HepG2 (cell line): ENCODE measurements at regions not wholly inside any gene's neighbourhood (a gene's known extent, or its start where the extent isn't known, plus 50 kb on each side); places are given as distances from the start of the nearest gene placed in this dataset.
A peak's percentile ranks its signal among the peaks of the same experiment; 100 is the strongest.

Experiments used
- ATRX ChIP-seq: sonication (generic); formaldehyde crosslinking; IDR thresholded peaks from 2 replicates; pipeline ENCODE4 v1.4.0; 2020; ENCODE audit warnings: missing genetic modification reagents, borderline replicate concordance
- CEBPG ChIP-seq: IDR thresholded peaks from 2 replicates; pipeline ENCODE4 v1.6.1; 2016
- GATAD2A ChIP-seq: IDR thresholded peaks from 2 replicates; pipeline ENCODE4 v1.6.1; 2016
- HMGA1 ChIP-seq: sonication (generic); formaldehyde crosslinking; conservative IDR thresholded peaks from 2 replicates; pipeline ENCODE4 v1.4.0; 2020; ENCODE audit warnings: missing genetic modification reagents
- LCORL ChIP-seq, 2 experiments: fragments of 450-650 bp in 1 of 2; sonication (generic) in 1 of 2; formaldehyde crosslinking in 1 of 2; IDR thresholded peaks; 2 replicates each; pipeline versions ENCODE4 v1.5.0 to v1.6.1; 2017 to 2020; ENCODE audit warnings: antibody characterized with exemption in 1 of 2, missing genetic modification reagents in 1 of 2
- MED13 ChIP-seq: sonication (generic); formaldehyde crosslinking; IDR thresholded peaks from 2 replicates; pipeline ENCODE4 v1.5.0; 2020; ENCODE audit warnings: missing genetic modification reagents
- NR2F6 ChIP-seq, 2 experiments: IDR thresholded peaks; 2 replicates each; pipeline ENCODE4 v1.6.1; 2016; ENCODE audit warnings: antibody characterized with exemption in 1 of 2, mild to moderate bottlenecking in 1 of 2
- SMC3 ChIP-seq: IDR thresholded peaks from 2 replicates; pipeline ENCODE4 v1.6.1; 2011; ENCODE audit warnings: low read length, improper control_type of control experiment
- SOX13 ChIP-seq, 3 experiments: fragments of 450-650 bp in 1 of 3; sonication (generic) in 1 of 3; formaldehyde crosslinking in 1 of 3; IDR thresholded peaks in 2 of 3; conservative IDR thresholded peaks in 1 of 3; 2 replicates each; pipeline versions ENCODE4 v1.5.0 to v1.6.1; 2016 to 2020; ENCODE audit warnings: antibody characterized with exemption in 1 of 3, mild to moderate bottlenecking in 1 of 3, missing compliant biosample characterization in 1 of 3, missing genetic modification reagents in 1 of 3, moderate library complexity in 1 of 3
- TAF15 ChIP-seq: fragments of 200-400 bp; formaldehyde crosslinking; IDR thresholded peaks from one replicate; pipeline ENCODE4 v1.6.1; 2018; ENCODE audit warnings: mild to moderate bottlenecking, low read depth, low read length; ENCODE audit not compliant: poor library complexity, severe bottlenecking
- ZMYM4 ChIP-seq: sonication (generic); formaldehyde crosslinking; IDR thresholded peaks from 2 replicates; pipeline ENCODE4 v1.8.1; 2023; ENCODE audit warnings: mild to moderate bottlenecking, missing genetic modification reagents
- ZNF225 ChIP-seq: sonication (generic); formaldehyde crosslinking; IDR thresholded peaks from 2 replicates; pipeline ENCODE4 v1.4.0; 2020; ENCODE audit warnings: mild to moderate bottlenecking, missing genetic modification reagents
- ZNF232 ChIP-seq: sonication (generic); formaldehyde crosslinking; IDR thresholded peaks from 2 replicates; pipeline ENCODE4 v1.4.0; 2020; ENCODE audit warnings: missing genetic modification reagents, borderline replicate concordance
- ZNF451 ChIP-seq: sonication (generic); formaldehyde crosslinking; IDR thresholded peaks from 2 replicates; pipeline ENCODE4 v1.5.0; 2020; ENCODE audit warnings: mild to moderate bottlenecking, missing genetic modification reagents
- ZNF550 ChIP-seq: sonication (generic); formaldehyde crosslinking; IDR thresholded peaks from 2 replicates; pipeline ENCODE4 v1.4.0; 2020; ENCODE audit warnings: mild to moderate bottlenecking, missing genetic modification reagents, borderline replicate concordance
- ZNF879 ChIP-seq: sonication (generic); formaldehyde crosslinking; IDR thresholded peaks from 2 replicates; pipeline ENCODE4 v1.8.1; 2023; ENCODE audit warnings: missing genetic modification reagents
- TF ChIP-seq, protein P1 (sequence below): fragments of 450-650 bp; IDR thresholded peaks from 2 replicates; pipeline ENCODE4 v1.6.1; 2017; ENCODE audit warnings: mild to moderate bottlenecking
- TF ChIP-seq, protein P2 (sequence below): IDR thresholded peaks from 2 replicates; pipeline ENCODE4 v1.6.1; 2016; ENCODE audit warnings: mild to moderate bottlenecking
- TF ChIP-seq, protein P3 (sequence below): sonication (generic); formaldehyde crosslinking; IDR thresholded peaks from 2 replicates; pipeline ENCODE4 v1.8.0; 2022; ENCODE audit warnings: mild to moderate bottlenecking, missing genetic modification reagents, moderate library complexity
- TF ChIP-seq, protein P4 (sequence below): sonication (generic); formaldehyde crosslinking; IDR thresholded peaks from 2 replicates; pipeline ENCODE4 v1.4.0; 2020; ENCODE audit warnings: missing genetic modification reagents
- TF ChIP-seq, protein P5 (sequence below): IDR thresholded peaks from 2 replicates; pipeline ENCODE4 v1.6.1; 2016; ENCODE audit warnings: low read depth

DNA sequence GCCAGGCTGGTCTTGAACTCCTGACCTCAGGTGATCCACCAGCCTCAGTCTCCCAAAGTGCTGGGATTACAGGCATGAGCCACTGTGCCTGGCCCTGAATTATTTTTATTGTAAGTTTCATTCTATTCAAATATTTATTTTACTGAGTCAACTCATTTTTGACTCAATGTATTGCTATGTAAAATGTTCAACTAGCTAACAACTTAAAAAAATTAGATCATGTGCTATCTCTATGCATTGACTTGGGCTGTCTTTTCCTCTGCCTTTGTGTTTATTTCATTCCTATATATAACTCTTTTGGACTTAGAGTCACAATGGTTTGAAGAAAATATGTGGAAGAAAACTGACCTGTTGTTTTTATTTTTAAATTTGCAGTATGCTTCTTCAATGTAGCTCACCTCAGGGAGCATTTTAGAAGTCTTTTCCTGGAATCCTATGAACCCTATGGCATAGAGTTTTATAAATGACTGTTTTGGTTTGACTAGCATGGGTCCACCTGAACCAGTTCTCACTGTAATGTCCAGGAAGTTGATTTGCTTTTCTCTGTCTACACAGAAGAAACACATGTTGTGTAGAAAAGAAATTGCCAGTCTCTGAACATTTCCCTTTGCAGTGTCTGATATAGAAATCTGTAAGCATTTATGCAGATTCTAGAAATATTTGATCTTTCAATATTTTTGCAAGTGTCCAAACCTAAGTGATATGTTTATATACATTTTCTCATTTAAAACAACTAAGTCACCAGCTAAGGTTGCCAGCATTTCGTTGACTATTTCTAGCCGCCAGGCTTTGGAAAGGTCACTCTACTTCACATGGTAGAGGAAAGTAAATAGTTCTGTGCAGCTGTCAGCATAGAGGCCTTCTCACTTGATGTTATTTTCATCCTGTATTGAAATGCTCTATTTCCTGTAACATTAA, 138.8 kb downstream of the PCSK1 start (continued):
- TF ChIP-seq, protein P1, sequence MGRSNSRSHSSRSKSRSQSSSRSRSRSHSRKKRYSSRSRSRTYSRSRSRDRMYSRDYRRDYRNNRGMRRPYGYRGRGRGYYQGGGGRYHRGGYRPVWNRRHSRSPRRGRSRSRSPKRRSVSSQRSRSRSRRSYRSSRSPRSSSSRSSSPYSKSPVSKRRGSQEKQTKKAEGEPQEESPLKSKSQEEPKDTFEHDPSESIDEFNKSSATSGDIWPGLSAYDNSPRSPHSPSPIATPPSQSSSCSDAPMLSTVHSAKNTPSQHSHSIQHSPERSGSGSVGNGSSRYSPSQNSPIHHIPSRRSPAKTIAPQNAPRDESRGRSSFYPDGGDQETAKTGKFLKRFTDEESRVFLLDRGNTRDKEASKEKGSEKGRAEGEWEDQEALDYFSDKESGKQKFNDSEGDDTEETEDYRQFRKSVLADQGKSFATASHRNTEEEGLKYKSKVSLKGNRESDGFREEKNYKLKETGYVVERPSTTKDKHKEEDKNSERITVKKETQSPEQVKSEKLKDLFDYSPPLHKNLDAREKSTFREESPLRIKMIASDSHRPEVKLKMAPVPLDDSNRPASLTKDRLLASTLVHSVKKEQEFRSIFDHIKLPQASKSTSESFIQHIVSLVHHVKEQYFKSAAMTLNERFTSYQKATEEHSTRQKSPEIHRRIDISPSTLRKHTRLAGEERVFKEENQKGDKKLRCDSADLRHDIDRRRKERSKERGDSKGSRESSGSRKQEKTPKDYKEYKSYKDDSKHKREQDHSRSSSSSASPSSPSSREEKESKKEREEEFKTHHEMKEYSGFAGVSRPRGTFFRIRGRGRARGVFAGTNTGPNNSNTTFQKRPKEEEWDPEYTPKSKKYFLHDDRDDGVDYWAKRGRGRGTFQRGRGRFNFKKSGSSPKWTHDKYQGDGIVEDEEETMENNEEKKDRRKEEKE = no peak
- TF ChIP-seq SOX13 (IDR thresholded peaks at IDR 0.05) = no peak
- peak in 1 of 2 experiments; percentile 20; a peak in 1 of 4 replicates for TF ChIP-seq SOX13 (CRISPR knock-in tag; conservative IDR thresholded peaks at IDR 0.05 in 1 of 2, IDR thresholded peaks at IDR 0.05 in 1 of 2)
- no peak for TF ChIP-seq ZNF451 (CRISPR knock-in tag)
- peak; percentile 18; the same call in 1 of the 2 replicates for TF ChIP-seq GATAD2A (CRISPR knock-in tag)
- TF ChIP-seq MED13 = no peak
- no peak for TF ChIP-seq TAF15
- no peak for TF ChIP-seq ZNF550 (CRISPR knock-in tag)
- TF ChIP-seq ZNF232 (CRISPR knock-in tag) = no peak
- no peak for TF ChIP-seq CEBPG
- no peak for TF ChIP-seq LCORL (IDR thresholded peaks at IDR 0.05)
- TF ChIP-seq LCORL (CRISPR knock-in tag; IDR thresholded peaks at IDR 0.05) = no peak
- TF ChIP-seq, protein P2, sequence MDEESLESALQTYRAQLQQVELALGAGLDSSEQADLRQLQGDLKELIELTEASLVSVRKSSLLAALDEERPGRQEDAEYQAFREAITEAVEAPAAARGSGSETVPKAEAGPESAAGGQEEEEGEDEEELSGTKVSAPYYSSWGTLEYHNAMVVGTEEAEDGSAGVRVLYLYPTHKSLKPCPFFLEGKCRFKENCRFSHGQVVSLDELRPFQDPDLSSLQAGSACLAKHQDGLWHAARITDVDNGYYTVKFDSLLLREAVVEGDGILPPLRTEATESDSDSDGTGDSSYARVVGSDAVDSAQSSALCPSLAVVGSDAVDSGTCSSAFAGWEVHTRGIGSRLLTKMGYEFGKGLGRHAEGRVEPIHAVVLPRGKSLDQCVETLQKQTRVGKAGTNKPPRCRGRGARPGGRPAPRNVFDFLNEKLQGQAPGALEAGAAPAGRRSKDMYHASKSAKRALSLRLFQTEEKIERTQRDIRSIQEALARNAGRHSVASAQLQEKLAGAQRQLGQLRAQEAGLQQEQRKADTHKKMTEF (CRISPR knock-in tag) = no peak
- TF ChIP-seq, protein P3, sequence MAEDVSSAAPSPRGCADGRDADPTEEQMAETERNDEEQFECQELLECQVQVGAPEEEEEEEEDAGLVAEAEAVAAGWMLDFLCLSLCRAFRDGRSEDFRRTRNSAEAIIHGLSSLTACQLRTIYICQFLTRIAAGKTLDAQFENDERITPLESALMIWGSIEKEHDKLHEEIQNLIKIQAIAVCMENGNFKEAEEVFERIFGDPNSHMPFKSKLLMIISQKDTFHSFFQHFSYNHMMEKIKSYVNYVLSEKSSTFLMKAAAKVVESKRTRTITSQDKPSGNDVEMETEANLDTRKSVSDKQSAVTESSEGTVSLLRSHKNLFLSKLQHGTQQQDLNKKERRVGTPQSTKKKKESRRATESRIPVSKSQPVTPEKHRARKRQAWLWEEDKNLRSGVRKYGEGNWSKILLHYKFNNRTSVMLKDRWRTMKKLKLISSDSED (CRISPR knock-in tag) = no peak
- TF ChIP-seq ZNF879 = no peak
- TF ChIP-seq, protein P4, sequence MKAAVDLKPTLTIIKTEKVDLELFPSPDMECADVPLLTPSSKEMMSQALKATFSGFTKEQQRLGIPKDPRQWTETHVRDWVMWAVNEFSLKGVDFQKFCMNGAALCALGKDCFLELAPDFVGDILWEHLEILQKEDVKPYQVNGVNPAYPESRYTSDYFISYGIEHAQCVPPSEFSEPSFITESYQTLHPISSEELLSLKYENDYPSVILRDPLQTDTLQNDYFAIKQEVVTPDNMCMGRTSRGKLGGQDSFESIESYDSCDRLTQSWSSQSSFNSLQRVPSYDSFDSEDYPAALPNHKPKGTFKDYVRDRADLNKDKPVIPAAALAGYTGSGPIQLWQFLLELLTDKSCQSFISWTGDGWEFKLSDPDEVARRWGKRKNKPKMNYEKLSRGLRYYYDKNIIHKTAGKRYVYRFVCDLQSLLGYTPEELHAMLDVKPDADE (CRISPR knock-in tag) = no peak
- no peak for TF ChIP-seq SMC3
- peak; percentile 39; the same call in 1 of the 2 replicates for TF ChIP-seq ZMYM4 (CRISPR knock-in tag)
- TF ChIP-seq NR2F6 (IDR thresholded peaks at IDR 0.05) = no peak
- TF ChIP-seq NR2F6 (CRISPR knock-in tag; IDR thresholded peaks at IDR 0.05) = 0 out of 2 replicates have a peak, but pooled peaks have one; percentile 31
- no peak for TF ChIP-seq ATRX (CRISPR knock-in tag)
- TF ChIP-seq, protein P5, sequence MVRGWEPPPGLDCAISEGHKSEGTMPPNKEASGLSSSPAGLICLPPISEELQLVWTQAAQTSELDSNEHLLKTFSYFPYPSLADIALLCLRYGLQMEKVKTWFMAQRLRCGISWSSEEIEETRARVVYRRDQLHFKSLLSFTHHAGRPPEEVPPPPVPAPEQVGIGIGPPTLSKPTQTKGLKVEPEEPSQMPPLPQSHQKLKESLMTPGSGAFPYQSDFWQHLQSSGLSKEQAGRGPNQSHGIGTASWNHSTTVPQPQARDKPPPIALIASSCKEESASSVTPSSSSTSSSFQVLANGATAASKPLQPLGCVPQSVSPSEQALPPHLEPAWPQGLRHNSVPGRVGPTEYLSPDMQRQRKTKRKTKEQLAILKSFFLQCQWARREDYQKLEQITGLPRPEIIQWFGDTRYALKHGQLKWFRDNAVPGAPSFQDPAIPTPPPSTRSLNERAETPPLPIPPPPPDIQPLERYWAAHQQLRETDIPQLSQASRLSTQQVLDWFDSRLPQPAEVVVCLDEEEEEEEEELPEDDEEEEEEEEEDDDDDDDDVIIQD (CRISPR knock-in tag) = peak; percentile 35; the same call in 1 of the 2 replicates
- no peak for TF ChIP-seq HMGA1
- TF ChIP-seq ZNF225 (CRISPR knock-in tag) = no peak
